ENCODE measurements at regions not wholly inside any gene's neighbourhood (a gene's known extent, or its start where the extent isn't known, plus 50 kb on each side); places are given as distances from the start of the nearest gene placed in this dataset.

GRCh38 chr19:28859811-28860210, 353.1 kb downstream of the UQCRFS1 start:
- Histone ChIP-seq H3K9ac (ENCODE audit: low read length in 5 of 5) (no peak overlapping the region), H3K27ac (ENCODE audit: low read depth, low read length) (no peak overlapping the region), H3K4me3 (ENCODE audit: low read depth in 1 of 5, low read length in 5 of 5) (no peak overlapping the region), H3K27me3 (ENCODE audit: control insufficient read depth in 5 of 5, insufficient read depth in 4 of 5, low read length in 5 of 5) (no peaks in the 10 kb centered on the region), H3K9me3 (ENCODE audit: control insufficient read depth in 5 of 5, low read length in 5 of 5) (no peaks in the 10 kb centered on the region), H3K36me3 (ENCODE audit: control insufficient read depth in 5 of 5, insufficient read depth in 5 of 5, low read length in 5 of 5) (no peaks in the 10 kb centered on the region), H3K4me1 (ENCODE audit: control insufficient read depth in 5 of 5, insufficient read depth in 5 of 5, low read length in 5 of 5) (no peaks in the 10 kb centered on the region)

GRCh38 chr19:28858933-28859332, 354.0 kb downstream of the UQCRFS1 start:
- no peaks in the 10 kb centered on the region for H3K36me3 ChIP-seq (ENCODE audit: control insufficient read depth in 5 of 5, insufficient read depth in 5 of 5, low read length in 5 of 5)
- no peak overlapping the region for H3K4me3 ChIP-seq (ENCODE audit: low read depth in 1 of 5, low read length in 5 of 5)
- H3K9me3 ChIP-seq (ENCODE audit: control insufficient read depth in 5 of 5, low read length in 5 of 5), result peaks cover 0 to 5% (median 3%) of the 10 kb centered on the region in 5 donors
- no peaks in the 10 kb centered on the region for H3K4me1 ChIP-seq (ENCODE audit: control insufficient read depth in 5 of 5, insufficient read depth in 5 of 5, low read length in 5 of 5)
- no peak overlapping the region for H3K9ac ChIP-seq (ENCODE audit: low read length in 5 of 5)
- H3K27ac ChIP-seq (ENCODE audit: low read depth, low read length), result no peak overlapping the region
- H3K27me3 ChIP-seq (ENCODE audit: control insufficient read depth in 5 of 5, insufficient read depth in 4 of 5, low read length in 5 of 5), result no peaks in the 10 kb centered on the region

- Histone ChIP-seq H3K4me3 (ENCODE audit: low read depth in 1 of 5, low read length in 5 of 5) (no peak overlapping the region), H3K4me1 (ENCODE audit: control insufficient read depth in 5 of 5, insufficient read depth in 5 of 5, low read length in 5 of 5) (no peaks in the 10 kb centered on the region)
These were observed 355.0 kb downstream of the UQCRFS1 start for GRCh38 chr19:28857967-28858366.

DNA sequence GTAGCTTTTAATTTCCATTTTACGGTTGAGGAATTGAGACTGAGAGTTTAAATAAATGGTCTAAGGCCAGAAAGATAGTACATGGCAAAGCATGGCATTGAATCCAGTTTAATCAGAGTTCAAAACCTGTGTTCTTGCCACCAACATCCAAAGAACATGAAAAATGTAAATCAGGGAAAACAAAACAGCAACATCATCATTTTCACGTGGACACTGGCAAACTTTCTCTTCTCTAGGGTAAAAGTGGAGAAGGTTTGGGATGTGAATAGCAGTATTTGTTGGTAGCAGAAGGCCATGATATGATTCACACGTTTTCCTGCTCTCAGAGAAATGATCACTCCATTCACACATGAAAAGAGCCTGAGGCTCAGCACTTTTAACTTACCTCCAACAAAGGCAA, 357.7 kb downstream of the UQCRFS1 start:
- H3K9me3 ChIP-seq (ENCODE audit: control insufficient read depth in 5 of 5, low read length in 5 of 5), result peaks cover 0 to 9% (median 3%) of the 10 kb centered on the region in 5 donors
- H3K9ac ChIP-seq (ENCODE audit: low read length in 5 of 5), result no peak overlapping the region
- H3K36me3 ChIP-seq (ENCODE audit: control insufficient read depth in 5 of 5, insufficient read depth in 5 of 5, low read length in 5 of 5), result no peaks in the 10 kb centered on the region
- no peaks in the 10 kb centered on the region for H3K4me1 ChIP-seq (ENCODE audit: control insufficient read depth in 5 of 5, insufficient read depth in 5 of 5, low read length in 5 of 5)
- no peak overlapping the region for H3K4me3 ChIP-seq (ENCODE audit: low read depth in 1 of 5, low read length in 5 of 5)
- H3K27ac ChIP-seq (ENCODE audit: low read depth, low read length), result no peak overlapping the region
- peaks cover 0 to 3% (median 0%) of the 10 kb centered on the region in 5 donors for H3K27me3 ChIP-seq (ENCODE audit: control insufficient read depth in 5 of 5, insufficient read depth in 4 of 5, low read length in 5 of 5)

More at GRCh38 chr19:28857967-28858366, 355.0 kb downstream of the UQCRFS1 start:
- no peak overlapping the region for H3K27ac ChIP-seq (ENCODE audit: low read depth, low read length)
- H3K9me3 ChIP-seq (ENCODE audit: control insufficient read depth in 5 of 5, low read length in 5 of 5), result peaks cover 0 to 9% (median 3%) of the 10 kb centered on the region in 5 donors
- H3K27me3 ChIP-seq (ENCODE audit: control insufficient read depth in 5 of 5, insufficient read depth in 4 of 5, low read length in 5 of 5), result no peaks in the 10 kb centered on the region
- no peak overlapping the region for H3K9ac ChIP-seq (ENCODE audit: low read length in 5 of 5)
- H3K36me3 ChIP-seq (ENCODE audit: control insufficient read depth in 5 of 5, insufficient read depth in 5 of 5, low read length in 5 of 5), result no peaks in the 10 kb centered on the region

DNA sequence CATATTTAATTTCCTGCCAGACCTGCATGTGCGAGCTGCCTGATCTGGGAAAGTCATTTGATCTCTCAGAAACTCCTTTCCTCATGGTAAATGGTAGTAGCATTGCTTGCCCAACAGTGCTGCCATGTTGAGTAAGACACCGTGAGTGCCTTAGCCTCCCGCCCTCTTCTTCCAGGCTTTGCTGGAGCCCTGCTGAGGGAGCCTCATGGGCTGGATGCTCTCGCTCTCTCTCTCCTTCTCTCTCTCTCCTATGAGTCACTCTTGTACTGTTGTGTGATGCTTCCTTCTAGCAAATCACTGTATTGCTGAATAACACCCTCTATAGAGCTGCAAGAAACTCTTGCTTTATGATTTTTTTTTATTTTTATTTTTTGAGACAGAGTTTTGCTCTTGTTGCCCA, 365.5 kb downstream of the UQCRFS1 start:
- Histone ChIP-seq H3K9me3 (ENCODE audit: control insufficient read depth in 5 of 5, low read length in 5 of 5) (peaks cover 0 to 7% (median 0%) of the 10 kb centered on the region in 5 donors), H3K36me3 (ENCODE audit: control insufficient read depth in 5 of 5, insufficient read depth in 5 of 5, low read length in 5 of 5) (no peaks in the 10 kb centered on the region), H3K27me3 (ENCODE audit: control insufficient read depth in 5 of 5, insufficient read depth in 4 of 5, low read length in 5 of 5) (peaks cover 0 to 8% (median 0%) of the 10 kb centered on the region in 5 donors), H3K9ac (ENCODE audit: low read length in 5 of 5) (no peak overlapping the region), H3K4me1 (ENCODE audit: control insufficient read depth in 5 of 5, insufficient read depth in 5 of 5, low read length in 5 of 5) (no peaks in the 10 kb centered on the region), H3K4me3 (ENCODE audit: low read depth in 1 of 5, low read length in 5 of 5) (no peak overlapping the region), H3K27ac (ENCODE audit: low read depth, low read length) (no peak overlapping the region)

DNA sequence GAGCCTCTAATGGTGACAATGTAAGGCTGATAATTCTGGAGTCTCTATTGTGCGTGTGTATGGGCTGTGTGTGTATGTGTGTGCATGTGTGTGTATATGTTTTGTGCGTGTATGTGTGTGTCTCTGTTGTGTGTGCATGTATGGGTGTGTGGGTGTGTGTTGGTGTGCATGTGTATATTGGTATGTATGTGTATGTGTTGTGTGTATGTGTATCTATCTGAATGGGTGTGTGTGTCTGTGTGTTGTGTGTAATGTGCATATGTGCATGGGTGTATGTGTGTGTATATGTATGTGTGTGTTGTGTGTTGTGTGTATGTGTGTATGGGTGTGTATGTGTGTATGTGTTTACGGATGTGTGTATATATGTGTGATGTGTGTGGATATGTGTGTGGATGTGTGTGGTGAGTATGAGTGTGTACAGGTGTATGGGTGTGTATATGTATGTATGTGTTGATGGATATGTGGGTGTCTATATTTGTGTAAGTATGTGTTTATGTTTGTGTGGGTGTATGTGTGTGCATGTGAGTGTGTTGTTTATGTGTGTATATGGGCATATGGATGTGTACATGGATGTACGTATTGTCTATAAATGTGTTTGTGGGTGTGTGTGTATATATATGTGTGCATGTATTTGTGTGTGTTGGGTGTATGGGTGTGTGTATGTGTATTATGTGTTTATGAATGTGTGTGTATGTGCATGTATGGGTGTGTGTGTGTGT, 366.7 kb downstream of the UQCRFS1 start:
- Histone ChIP-seq H3K27ac (ENCODE audit: low read depth, low read length) (no peak overlapping the region), H3K27me3 (ENCODE audit: control insufficient read depth in 5 of 5, insufficient read depth in 4 of 5, low read length in 5 of 5) (peaks cover 0 to 8% (median 0%) of the 10 kb centered on the region in 5 donors), H3K4me1 (ENCODE audit: control insufficient read depth in 5 of 5, insufficient read depth in 5 of 5, low read length in 5 of 5) (no peaks in the 10 kb centered on the region), H3K4me3 (ENCODE audit: low read depth in 1 of 5, low read length in 5 of 5) (no peak overlapping the region), H3K9me3 (ENCODE audit: control insufficient read depth in 5 of 5, low read length in 5 of 5) (peaks cover 0 to 7% (median 0%) of the 10 kb centered on the region in 5 donors), H3K36me3 (ENCODE audit: control insufficient read depth in 5 of 5, insufficient read depth in 5 of 5, low read length in 5 of 5) (no peaks in the 10 kb centered on the region), H3K9ac (ENCODE audit: low read length in 5 of 5) (no peak overlapping the region)

DNA sequence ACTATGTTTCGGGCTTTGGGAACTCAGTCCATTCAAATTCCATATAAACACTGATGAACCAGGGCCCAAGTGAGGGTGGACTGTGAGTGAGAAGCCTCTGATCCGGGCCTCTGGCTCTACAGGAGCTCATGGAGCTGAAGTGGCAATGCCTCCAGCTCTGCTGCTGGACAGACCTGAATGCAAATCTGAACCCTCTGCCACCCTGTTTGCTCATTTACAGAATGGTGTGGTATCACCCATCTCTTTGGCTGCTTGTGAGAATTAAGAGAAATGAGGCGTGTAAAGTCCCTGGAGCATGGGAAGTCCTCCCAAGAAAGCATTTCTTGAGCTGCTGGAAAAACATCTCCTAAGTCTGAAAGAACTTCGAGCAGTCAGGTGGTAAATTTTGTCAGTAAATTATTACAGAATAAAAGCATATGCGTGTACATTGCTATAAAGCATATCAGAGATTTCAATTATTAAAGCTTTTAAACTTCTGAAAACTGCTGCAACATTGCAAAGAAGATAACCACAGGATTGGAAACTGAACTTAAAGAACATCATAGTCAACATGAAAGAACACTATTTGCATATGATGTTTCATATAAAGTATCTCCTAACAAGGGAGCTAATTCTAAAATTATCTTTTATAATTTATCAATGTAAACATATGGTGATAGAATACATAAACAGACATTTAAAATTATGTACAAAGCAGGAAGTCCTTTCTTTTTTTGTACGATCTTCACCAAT, 369.0 kb downstream of the UQCRFS1 start:
- peaks cover 0 to 7% (median 0%) of the 10 kb centered on the region in 5 donors for H3K9me3 ChIP-seq (ENCODE audit: control insufficient read depth in 5 of 5, low read length in 5 of 5)
- no peak overlapping the region for H3K4me3 ChIP-seq (ENCODE audit: low read depth in 1 of 5, low read length in 5 of 5)
- H3K27me3 ChIP-seq (ENCODE audit: control insufficient read depth in 5 of 5, insufficient read depth in 4 of 5, low read length in 5 of 5), result peaks cover 0 to 3% (median 0%) of the 10 kb centered on the region in 5 donors
- H3K36me3 ChIP-seq (ENCODE audit: control insufficient read depth in 5 of 5, insufficient read depth in 5 of 5, low read length in 5 of 5), result no peaks in the 10 kb centered on the region
- no peak overlapping the region for H3K9ac ChIP-seq (ENCODE audit: low read length in 5 of 5)
- no peaks in the 10 kb centered on the region for H3K4me1 ChIP-seq (ENCODE audit: control insufficient read depth in 5 of 5, insufficient read depth in 5 of 5, low read length in 5 of 5)
- no peak overlapping the region for H3K27ac ChIP-seq (ENCODE audit: low read depth, low read length)

- H3K4me1 ChIP-seq (ENCODE audit: control insufficient read depth in 5 of 5, insufficient read depth in 5 of 5, low read length in 5 of 5), result no peaks in the 10 kb centered on the region
- peaks cover 0 to 4% (median 0%) of the 10 kb centered on the region in 5 donors for H3K27me3 ChIP-seq (ENCODE audit: control insufficient read depth in 5 of 5, insufficient read depth in 4 of 5, low read length in 5 of 5)
- H3K9me3 ChIP-seq (ENCODE audit: control insufficient read depth in 5 of 5, low read length in 5 of 5), result no peaks in the 10 kb centered on the region
- no peak overlapping the region for H3K4me3 ChIP-seq (ENCODE audit: low read depth in 1 of 5, low read length in 5 of 5)
- no peaks in the 10 kb centered on the region for H3K36me3 ChIP-seq (ENCODE audit: control insufficient read depth in 5 of 5, insufficient read depth in 5 of 5, low read length in 5 of 5)
- no peak overlapping the region for H3K27ac ChIP-seq (ENCODE audit: low read depth, low read length)
- H3K9ac ChIP-seq (ENCODE audit: low read length in 5 of 5), result no peak overlapping the region
These were observed 371.4 kb downstream of the UQCRFS1 start for GRCh38 chr19:28841531-28841930.

DNA sequence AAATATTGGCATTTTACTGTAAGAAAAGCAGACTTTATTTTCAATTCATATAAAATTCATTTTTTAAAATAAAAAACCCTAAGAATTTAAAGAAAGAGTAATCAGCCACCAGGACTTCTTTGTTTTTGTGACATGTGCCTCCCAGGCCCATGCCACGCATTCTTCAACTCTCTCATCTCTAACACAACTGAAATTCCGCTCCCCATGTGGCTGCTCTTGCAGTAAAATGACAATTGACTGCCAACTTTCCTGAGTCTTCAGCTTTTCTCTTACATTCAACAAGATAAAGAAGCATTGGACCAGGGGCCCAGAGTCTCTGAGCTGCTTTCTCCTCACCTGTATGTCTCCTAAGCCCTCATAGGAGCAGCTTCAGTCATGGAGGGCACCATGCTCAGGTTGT, 372.1 kb downstream of the UQCRFS1 start:
- Histone ChIP-seq H3K27me3 (ENCODE audit: control insufficient read depth in 5 of 5, insufficient read depth in 4 of 5, low read length in 5 of 5) (peaks cover 0 to 4% (median 0%) of the 10 kb centered on the region in 5 donors), H3K9ac (ENCODE audit: low read length in 5 of 5) (no peak overlapping the region), H3K4me1 (ENCODE audit: control insufficient read depth in 5 of 5, insufficient read depth in 5 of 5, low read length in 5 of 5) (no peaks in the 10 kb centered on the region), H3K27ac (ENCODE audit: low read depth, low read length) (no peak overlapping the region), H3K36me3 (ENCODE audit: control insufficient read depth in 5 of 5, insufficient read depth in 5 of 5, low read length in 5 of 5) (no peaks in the 10 kb centered on the region), H3K4me3 (ENCODE audit: low read depth in 1 of 5, low read length in 5 of 5) (no peak overlapping the region), H3K9me3 (ENCODE audit: control insufficient read depth in 5 of 5, low read length in 5 of 5) (no peaks in the 10 kb centered on the region)

DNA sequence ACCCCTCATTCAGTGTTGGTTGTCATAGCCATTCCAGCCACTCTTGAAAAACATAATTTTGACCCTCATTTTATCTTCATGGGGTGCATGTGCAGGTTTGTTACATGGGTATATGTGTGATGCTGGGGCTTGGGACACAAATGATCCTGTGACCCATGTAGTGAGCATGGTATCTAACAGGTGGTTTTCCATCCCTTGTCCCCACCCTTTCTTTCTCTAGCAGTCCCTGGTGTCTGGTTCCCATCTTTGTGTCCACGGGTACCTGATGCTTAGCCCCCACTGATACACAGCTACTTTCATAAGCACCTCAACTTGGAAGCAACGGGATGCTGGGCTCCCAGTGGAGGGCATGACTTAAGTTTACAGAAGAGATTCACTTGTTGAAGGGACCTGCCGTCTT, 373.5 kb downstream of the UQCRFS1 start:
- H3K9me3 ChIP-seq (ENCODE audit: control insufficient read depth in 5 of 5, low read length in 5 of 5), result no peaks in the 10 kb centered on the region
- H3K27me3 ChIP-seq (ENCODE audit: control insufficient read depth in 5 of 5, insufficient read depth in 4 of 5, low read length in 5 of 5), result peaks cover 0 to 7% (median 0%) of the 10 kb centered on the region in 5 donors
- no peaks in the 10 kb centered on the region for H3K4me1 ChIP-seq (ENCODE audit: control insufficient read depth in 5 of 5, insufficient read depth in 5 of 5, low read length in 5 of 5)
- no peak overlapping the region for H3K27ac ChIP-seq (ENCODE audit: low read depth, low read length)
- no peaks in the 10 kb centered on the region for H3K36me3 ChIP-seq (ENCODE audit: control insufficient read depth in 5 of 5, insufficient read depth in 5 of 5, low read length in 5 of 5)
- no peak overlapping the region for H3K4me3 ChIP-seq (ENCODE audit: low read depth in 1 of 5, low read length in 5 of 5)
- H3K9ac ChIP-seq (ENCODE audit: low read length in 5 of 5), result no peak overlapping the region
